ENCODE measurements at regions not wholly inside any gene's neighbourhood (a gene's known extent, or its start where the extent isn't known, plus 50 kb on each side); places are given as distances from the start of the nearest gene placed in this dataset.

DNA sequence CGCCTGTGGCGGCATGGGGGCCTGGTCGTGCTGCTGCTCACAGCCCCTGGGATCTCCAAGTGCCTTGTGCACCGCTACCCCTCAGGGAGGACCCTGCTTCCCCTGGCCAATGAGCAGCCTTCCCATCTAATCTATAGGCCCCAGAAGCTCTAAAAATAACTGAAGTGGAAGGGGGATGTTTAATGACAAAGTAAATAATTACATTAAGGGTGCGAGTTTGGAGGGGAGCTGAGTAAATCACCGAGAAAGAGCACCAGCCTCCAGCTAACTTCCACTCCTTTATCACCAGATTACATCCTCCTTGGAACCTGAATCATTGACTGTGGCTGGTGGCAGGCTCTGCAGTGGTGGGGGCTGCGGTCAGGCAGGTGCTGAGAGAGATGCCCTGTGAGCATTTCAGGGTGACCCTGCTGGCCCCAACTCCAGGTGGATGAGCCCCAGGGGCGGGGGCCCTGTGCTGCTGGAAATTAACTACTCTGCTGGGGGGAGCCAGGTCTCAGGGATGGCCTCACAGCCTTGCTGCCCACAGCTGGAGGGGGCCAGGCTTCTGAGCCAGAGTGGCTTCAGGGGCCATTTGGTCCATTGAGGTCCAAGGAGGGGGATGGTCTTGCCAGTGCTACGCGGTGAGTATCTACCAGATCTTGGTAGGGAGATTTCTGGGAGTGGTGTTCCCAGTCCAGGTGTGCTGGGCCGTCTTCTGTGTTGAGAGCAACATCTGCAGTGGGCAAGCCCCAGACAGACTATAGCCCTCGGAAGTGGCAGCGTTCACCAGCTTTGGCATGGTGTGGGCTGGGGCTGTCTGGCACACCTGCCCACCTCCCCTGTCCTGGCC is 74.2 kb downstream of the GLI2 start:
- DNase-seq = no peak

DNA sequence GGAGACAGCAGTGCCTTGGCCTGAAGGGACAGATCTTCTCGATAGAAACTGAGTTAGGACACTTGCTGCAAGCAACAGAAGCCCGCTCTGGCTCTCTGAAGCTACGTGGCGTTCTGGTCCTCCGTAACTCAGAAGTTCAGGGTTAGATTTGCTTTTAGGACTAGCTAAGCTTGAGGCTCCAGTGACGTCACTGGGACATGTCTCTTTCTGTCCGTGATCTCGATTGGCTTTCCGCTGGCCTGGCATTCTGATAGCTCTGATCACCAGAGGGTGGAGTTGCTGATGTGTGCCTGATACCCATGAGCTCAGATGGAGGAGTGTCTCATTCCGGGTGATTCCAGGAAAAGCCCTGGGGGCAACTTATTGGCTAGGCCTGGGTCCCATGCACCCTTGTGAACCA is 75.0 kb downstream of the GLI2 start:
- no peak for DNase-seq

- DNase-seq = no peak
Measured at GRCh38 chr2:120812866-120813265, 77.2 kb downstream of the GLI2 start.

DNA sequence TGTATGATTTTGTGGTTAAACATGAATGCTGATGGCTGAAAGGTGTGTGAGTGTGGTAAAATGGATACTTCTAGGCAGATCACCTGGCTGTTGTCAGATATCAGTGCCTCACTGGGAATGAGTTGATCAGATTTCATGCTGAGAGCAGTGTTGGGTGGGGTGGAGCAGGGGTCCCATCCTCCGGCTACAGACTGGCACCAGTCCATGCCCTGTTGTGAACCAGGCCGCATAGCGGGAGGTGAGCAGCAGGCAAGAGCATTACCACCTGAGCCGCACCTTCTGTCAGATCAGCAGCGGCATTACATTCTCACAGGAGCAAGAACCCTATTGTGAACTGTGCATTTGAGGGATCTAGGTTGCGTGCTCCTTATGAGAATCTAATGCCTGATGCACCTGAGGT is 78.7 kb downstream of the GLI2 start:
- DNase-seq = no peak

DNA sequence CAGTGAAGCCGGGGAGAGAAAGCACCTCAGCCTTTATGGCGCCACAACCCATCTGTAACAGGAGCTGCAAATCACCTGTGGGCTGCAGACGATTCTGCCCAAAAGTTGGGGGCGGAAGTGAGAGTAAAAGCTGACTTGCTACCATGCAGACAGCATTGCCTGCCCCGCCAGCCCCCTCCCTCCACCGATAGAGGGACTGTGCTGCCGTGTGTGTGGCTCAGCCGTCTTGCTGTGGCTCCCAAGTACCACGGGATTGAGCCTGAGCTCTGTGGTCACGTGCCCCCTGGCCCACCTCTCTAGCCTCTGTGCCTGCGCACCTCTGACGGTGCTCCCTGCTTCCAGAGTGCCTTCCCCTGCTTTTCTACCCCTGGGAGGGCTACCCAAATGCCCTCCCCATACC is 79.6 kb downstream of the GLI2 start:
- DNase-seq = no peak

DNA sequence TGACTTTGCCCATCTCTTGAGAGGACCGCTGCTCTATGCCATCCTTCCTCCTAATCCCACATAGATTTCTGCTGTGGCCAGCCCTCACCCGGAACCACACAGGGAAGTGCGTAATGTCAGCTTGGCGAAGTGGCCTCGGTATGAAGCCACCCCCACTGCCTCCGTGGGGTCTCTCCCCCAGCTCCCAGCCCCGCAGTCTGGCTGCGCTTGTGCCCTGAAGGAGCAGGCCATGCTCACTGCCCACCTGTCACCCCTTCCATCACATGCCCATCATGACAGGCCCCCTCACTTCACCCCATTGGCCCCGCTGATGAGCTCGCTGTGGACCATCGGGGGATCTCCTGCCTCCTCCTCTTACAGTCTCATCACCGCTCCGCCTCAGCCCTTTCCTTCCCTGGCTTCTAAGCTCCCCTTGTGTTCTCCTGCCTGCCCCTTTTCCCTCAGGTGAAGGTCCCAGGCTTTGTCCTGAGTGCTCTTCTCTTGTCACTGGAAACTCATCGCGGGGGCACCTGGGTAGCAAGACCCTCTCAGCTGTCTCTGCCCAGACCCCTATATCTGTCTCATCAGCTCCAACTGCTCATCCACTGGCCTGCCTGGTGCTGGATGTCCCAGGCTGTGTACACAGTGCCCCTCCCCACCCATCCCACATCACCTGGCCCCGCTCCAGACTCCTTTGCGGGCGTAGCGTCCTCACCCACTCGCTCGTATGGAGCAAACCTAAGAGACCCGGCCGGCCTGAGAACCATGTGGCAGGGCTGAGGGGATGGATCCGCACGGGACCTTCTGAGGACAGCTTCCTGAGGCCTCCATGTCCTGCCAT is 81.7 kb downstream of the GLI2 start:
- DNase-seq = no peak

DNA sequence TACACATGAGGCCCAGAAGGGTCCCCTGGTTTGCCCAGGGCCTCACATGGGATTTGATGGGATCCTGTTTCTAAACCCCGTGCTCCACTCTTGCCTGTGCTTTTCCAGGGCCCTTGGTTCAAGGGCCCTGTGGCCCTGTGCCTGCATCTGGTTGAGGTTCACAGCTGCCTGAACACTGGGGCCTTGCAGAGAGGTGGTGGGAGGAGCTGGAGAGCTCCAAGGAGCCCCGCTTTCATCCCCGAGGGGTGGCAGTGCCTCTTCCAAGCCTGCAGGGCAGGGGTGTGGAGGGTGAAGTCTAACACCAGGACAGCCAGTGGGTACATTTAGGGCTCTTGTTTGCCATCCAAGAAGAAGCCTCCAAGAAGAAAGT is 82.3 kb downstream of the GLI2 start:
- DNase-seq = no peak

DNA sequence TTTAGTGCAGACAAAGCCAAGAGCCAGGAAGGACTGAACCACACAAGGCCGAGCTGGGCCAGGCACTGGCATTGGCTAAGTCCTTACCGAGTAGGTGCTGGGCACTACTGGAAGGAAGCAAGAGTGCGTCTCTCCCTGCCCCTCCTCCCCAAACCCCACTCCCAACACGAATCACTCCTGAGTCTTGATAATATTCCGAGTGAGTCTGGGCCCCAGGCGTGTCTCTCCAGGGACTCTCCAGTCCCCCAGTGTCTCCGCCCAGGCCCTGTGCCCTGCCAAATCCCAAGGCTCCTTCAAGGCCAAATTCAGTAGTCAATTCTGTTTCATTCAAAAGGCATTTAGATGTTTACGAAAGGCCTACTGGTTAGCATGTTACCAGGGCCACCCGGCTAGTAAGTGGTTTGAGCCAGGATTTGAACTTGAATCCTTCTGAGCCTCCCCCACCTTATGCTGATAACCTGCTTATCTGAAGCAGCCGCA is 82.8 kb downstream of the GLI2 start:
- DNase-seq = no peak

DNA sequence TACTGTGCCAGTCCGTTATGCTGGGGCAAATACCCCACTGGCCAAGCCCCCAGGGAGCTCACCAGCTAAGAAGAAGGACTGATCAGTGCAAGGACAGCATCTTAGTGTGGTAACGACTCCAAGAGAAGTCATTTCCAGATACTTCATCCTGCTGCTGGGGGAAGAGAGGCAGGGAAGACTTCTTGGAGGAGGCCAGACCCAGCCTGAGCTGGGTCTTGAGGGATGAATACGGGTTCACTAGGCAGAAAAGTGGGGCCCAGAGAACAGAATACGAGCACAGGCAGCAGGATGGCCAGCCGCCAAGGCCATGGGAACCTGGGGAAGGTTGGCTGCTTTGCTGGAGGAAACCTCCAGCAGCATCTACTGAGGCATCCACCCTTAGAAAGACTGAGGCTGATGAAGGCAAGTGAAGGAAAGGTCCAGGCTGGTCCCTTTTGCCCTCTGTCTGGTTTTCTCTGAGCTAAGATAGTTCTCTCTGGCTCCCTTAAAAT is 84.1 kb downstream of the GLI2 start:
- no peak for DNase-seq

- peak; percentile 30 for DNase-seq
Measured at GRCh38 chr2:120820263-120820952, 84.7 kb downstream of the GLI2 start.

GRCh38 chr2:120820953-120821279 is 85.2 kb downstream of the GLI2 start:
- no peak for DNase-seq

DNA sequence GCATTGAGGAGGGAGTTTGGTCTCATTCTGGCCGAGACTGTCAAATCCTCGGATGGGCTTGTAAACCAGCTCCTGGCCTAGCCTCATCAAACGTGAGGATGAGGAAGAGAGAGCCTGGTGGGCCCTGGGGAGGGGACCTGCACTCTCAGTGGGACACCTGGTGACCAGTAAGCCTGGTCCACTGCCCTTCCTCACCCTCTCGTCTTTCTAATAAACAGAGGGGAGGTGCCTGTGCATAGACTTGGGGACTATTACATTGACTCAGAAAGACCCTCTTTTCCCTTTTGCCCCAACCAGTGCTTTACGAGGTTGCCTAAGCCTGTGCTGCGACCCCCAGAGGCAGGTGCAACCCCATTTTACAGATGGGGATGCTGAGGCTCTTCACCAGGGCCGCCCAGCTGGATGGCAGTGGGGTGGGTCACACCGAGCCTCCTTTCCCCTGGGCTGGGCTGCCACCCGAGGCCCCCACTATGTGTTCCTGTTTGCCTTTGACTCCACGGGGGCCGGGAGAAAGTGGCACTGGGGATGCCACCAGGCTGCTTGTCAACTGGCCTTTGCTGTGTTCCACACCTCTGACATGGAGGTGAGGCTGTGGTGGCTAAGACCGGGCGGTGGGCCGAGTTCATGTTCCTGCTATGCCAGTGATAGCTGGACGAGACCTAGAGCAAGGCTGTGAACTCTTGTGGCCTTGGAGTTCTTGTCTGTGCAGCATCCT is 85.9 kb downstream of the GLI2 start:
- DNase-seq = no peak

DNA sequence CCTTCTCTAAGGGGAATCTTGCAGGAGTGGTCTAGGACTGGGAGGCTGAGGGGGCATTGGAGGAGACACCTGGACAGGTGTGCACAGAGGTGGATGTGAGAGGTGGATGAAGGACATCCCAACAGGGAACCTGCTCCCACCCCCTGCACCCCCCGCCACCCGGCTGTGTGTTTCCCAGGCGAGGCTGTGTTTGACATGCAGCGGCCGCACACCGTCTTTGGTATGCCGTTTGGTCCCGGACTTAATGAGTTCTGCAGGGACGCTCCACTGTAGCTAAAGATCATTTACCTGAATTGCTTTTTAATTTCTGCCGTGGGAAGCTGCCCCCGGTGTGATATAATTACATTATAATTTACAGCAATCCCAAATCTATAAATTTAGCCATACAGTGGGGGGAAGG is 87.3 kb downstream of the GLI2 start:
- DNase-seq = no peak

GRCh38 chr2:120823551-120823950 is 87.9 kb downstream of the GLI2 start:
- no peak for DNase-seq

- no peak for DNase-seq
Measured at GRCh38 chr2:120824246-120824645, 88.6 kb downstream of the GLI2 start.

GRCh38 chr2:120825370-120826259 is 89.9 kb downstream of the GLI2 start:
- peak; percentile 62 for DNase-seq

DNA sequence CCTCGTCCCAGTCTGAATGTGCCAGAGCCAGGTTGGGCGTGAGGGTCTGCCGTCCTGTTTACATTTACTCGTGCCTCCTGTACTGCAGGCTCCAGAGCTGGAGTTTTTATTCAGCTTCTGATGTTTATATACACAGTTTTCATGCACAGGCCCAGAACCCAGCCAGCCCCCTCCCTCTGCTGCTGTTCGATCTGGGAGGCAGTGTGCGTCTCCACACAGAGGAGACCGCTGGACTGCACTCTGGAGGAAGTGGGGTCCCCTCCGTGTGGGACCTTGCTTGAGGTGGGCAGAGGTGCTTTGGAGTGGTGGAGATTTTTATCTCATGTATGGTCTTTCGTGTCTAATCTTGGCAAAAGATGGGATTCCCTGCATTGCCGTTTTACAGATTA is 90.6 kb downstream of the GLI2 start:
- DNase-seq = no peak

DNA sequence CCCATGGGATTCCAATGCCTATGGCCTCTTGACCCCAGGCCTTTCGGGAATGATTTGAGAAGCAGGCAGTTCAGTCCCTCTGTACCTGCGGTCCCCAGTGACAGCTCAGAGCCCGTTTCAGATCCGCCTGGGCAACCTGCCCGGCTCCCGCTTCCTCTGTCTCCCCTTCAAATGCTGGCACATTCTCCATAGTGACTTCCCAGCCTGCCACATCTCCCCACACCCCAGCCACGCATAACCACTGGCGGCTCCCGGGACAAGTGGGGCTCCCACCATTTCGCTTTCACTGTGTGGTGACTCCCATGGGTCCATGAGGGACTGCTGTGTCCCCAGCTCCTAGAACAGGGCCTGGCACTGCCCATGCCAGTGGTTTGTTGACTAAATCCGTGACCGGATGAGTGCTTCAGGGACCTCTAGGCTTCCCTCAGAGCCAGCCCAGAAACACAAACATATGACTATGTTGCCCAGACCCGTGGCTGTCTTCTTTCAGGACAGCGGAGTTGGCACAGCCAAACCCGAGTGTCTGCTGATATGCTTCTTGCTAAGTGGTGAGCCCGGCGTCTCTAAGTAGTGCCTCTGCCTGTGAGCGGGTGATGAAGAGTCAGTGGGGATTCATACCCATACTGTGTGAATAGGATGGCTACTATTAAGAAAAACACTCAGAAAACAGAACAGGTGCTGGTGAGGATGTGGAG is 91.2 kb downstream of the GLI2 start:
- no peak for DNase-seq

- no peak for DNase-seq
Measured at GRCh38 chr2:120828066-120828465, 92.4 kb downstream of the GLI2 start.

- DNase-seq = no peak
Measured at GRCh38 chr2:120828829-120829632, 93.4 kb downstream of the GLI2 start.
